GM18868 (cell line): ENCODE measurements at regions not wholly inside any gene's neighbourhood (a gene's known extent, or its start where the extent isn't known, plus 50 kb on each side); places are given as distances from the start of the nearest gene placed in this dataset.
"Not testable (repeated sequence)": the region's sequence is repeated elsewhere in the genome, so short reads cannot be mapped to it uniquely, and the experiment has no call there.

Experiments used
- ATAC-seq: cut with Tn5 transposase; IDR thresholded peaks from one replicate; pipeline ENCODE4 v1.9.1; 2021; ENCODE audit warnings: mild to moderate bottlenecking, moderate library complexity; ENCODE audit not compliant: unreplicated experiment

GRCh38 chr17:53635444-53635843 is 187.3 kb upstream of the KIF2B start:
- ATAC-seq: no peak

- no peak for ATAC-seq
Measured at GRCh38 chr17:53633856-53634255, 188.9 kb upstream of the KIF2B start.

- ATAC-seq: no peak
Measured at GRCh38 chr17:53631486-53631885, 191.2 kb upstream of the KIF2B start.

- no peak for ATAC-seq
Measured at GRCh38 chr17:53630638-53631037, 192.1 kb upstream of the KIF2B start.

GRCh38 chr17:53630115-53630514 is 192.6 kb upstream of the KIF2B start:
- no peak for ATAC-seq

- ATAC-seq: no peak
Measured at GRCh38 chr17:53629188-53629587, 193.5 kb upstream of the KIF2B start.

- no peak for ATAC-seq
Measured at GRCh38 chr17:53628011-53628410, 194.7 kb upstream of the KIF2B start.

GRCh38 chr17:53627511-53627910 is 195.2 kb upstream of the KIF2B start:
- no peak for ATAC-seq

- no peak for ATAC-seq
Measured at GRCh38 chr17:53626286-53626685, 196.4 kb upstream of the KIF2B start.

- no peak for ATAC-seq
Measured at GRCh38 chr17:53619025-53619424, 203.7 kb upstream of the KIF2B start.

GRCh38 chr17:53608208-53608607 is 214.5 kb upstream of the KIF2B start:
- ATAC-seq: not testable (repeated sequence)

- no peak for ATAC-seq
Measured at GRCh38 chr17:53607475-53607874, 215.3 kb upstream of the KIF2B start.

- no peak for ATAC-seq
Measured at GRCh38 chr17:53588317-53588716, 234.4 kb upstream of the KIF2B start.

GRCh38 chr17:53574038-53574437 is 248.7 kb upstream of the KIF2B start:
- no peak for ATAC-seq

GRCh38 chr17:53571342-53571741 is 251.4 kb upstream of the KIF2B start:
- ATAC-seq: no peak

- ATAC-seq: no peak
Measured at GRCh38 chr17:53570731-53571130, 252.0 kb upstream of the KIF2B start.

GRCh38 chr17:53560953-53561352 is 261.8 kb upstream of the KIF2B start:
- no peak for ATAC-seq

GRCh38 chr17:53548252-53548651 is 274.5 kb upstream of the KIF2B start:
- ATAC-seq: no peak

GRCh38 chr17:53543472-53543871 is 279.3 kb upstream of the KIF2B start:
- no peak for ATAC-seq

GRCh38 chr17:53538129-53538617 is 284.6 kb upstream of the KIF2B start:
- ATAC-seq: no peak

- ATAC-seq: no peak
Measured at GRCh38 chr17:53527473-53527872, 295.3 kb upstream of the KIF2B start.

- ATAC-seq: no peak
Measured at GRCh38 chr17:53525590-53525989, 297.1 kb upstream of the KIF2B start.

- no peak for ATAC-seq
Measured at GRCh38 chr17:53516636-53517035, 306.1 kb upstream of the KIF2B start.

- ATAC-seq: no peak
Measured at GRCh38 chr17:53499277-53499676, 323.4 kb upstream of the KIF2B start.
